Stimulated activated naive CD8-positive, alpha-beta T cell treated with anti-CD3 and anti-CD28 coated beads, Interleukin-15, amount 100 ng/mL, for 72 hours (primary cell): ENCODE measurements at regions not wholly inside any gene's neighbourhood (a gene's known extent, or its start where the extent isn't known, plus 50 kb on each side); places are given as distances from the start of the nearest gene placed in this dataset.
A peak's percentile ranks its signal among the peaks of the same experiment; 100 is the strongest.

Experiments
- ATAC-seq: fragments of 150-1000 bp; cut with Tn5 transposase; 2 replicates; pipeline ENCODE4 v1.10.0; 2021; ENCODE audit warnings: mild to moderate bottlenecking, moderate library complexity
- DNase-seq, 2 donors: peaks; one replicate each; pipeline ENCODE4 v3.0.0; 2021 to 2022
- H3K27ac Mint-ChIP-seq, 2 donors: one replicate each; pipeline ENCODE4 v1.8.0; 2022; ENCODE audit warnings: mild to moderate bottlenecking in 2 of 2, mixed read lengths in 2 of 2, moderate library complexity in 2 of 2
- H3K27me3 Mint-ChIP-seq: one replicate; pipeline ENCODE4 v1.8.0; 2022; ENCODE audit warnings: mixed read lengths
- H3K4me1 Mint-ChIP-seq: one replicate; pipeline ENCODE4 v1.8.0; 2022; ENCODE audit warnings: mild to moderate bottlenecking, mixed read lengths
- H3K4me3 Mint-ChIP-seq, 2 donors: one replicate each; pipeline ENCODE4 v1.8.0; 2022; ENCODE audit warnings: mild to moderate bottlenecking in 2 of 2, mixed read lengths in 2 of 2, moderate library complexity in 1 of 2
- H3K9me3 Mint-ChIP-seq, 2 donors: one replicate each; pipeline ENCODE4 v1.8.0; 2022; ENCODE audit warnings: mixed read lengths in 2 of 2

DNA sequence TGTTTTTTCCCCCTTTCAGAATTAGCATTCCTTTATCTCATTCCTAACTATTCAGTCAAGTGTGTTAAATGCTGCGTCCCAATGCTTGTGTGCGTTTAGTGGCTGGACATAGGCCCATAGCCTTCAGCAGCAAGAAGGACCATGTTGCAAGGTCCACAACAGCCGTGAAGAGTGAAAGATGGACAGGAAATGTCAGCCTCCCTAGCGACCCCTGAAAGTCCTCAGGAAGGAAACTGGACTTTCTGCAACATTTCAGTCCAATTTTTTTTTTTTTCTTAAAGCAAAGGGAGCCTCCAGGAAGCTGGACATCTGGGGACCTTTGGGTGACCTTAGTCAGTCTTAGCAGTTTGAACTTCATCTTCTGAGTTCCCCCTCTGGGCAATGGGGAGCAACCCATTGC is 550.7 kb upstream of the MGMT start:
- ATAC-seq = no peak
- H3K4me1 Mint-ChIP-seq = peaks cover 4% of the 10 kb centered on the region

DNA sequence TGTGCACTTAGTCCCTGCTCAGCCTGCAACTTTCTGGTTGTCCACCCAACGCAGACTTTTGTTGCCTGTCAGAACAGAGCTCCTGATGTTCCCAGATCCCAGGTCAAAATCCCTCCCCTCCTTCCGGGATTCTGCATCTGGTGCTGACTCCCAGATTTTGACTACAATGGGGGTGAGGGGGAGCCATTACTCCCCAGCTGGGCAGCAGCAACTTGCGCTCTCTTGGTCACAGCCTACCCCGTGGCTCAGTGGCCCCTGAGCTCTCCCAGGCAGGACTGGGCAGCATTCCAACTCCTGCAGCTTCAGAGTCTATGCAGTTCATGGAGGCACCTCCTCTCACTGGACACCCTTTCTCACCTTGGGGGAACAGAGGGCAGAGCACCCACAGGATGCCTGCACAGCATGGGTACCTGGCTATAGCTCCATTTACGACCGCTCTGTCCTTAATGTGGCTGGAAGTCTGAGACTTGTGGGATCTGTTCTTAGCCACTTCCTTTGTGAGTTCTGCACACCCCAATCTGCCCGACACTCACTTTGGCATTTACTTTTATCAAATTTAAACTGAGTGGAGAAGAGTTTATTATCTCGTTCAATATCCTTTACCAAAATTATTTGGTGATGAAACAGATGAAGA is 545.5 kb upstream of the MGMT start:
- H3K27ac Mint-ChIP-seq = no peak overlapping the region
- ATAC-seq (peak; percentile 35), DNase-seq (no peak)
- peaks cover 7% of the 10 kb centered on the region for H3K27me3 Mint-ChIP-seq
- no peaks in the 10 kb centered on the region for H3K4me1 Mint-ChIP-seq
- H3K4me3 Mint-ChIP-seq = no peak overlapping the region
- H3K9me3 Mint-ChIP-seq = peaks cover 7 to 12% of the 10 kb centered on the region in 2 donors

More for the DNA sequence above, 550.7 kb upstream of the MGMT start:
- H3K4me3 Mint-ChIP-seq = no peak overlapping the region
- DNase-seq = no peak
- no peaks in the 10 kb centered on the region for H3K9me3 Mint-ChIP-seq
- no peak overlapping the region for H3K27ac Mint-ChIP-seq
- H3K27me3 Mint-ChIP-seq = peaks cover 19% of the 10 kb centered on the region

- ATAC-seq (no peak), DNase-seq (no peak)
- peaks cover under 1% of the 10 kb centered on the region for H3K27me3 Mint-ChIP-seq
- H3K4me1 Mint-ChIP-seq = no peaks in the 10 kb centered on the region
- H3K4me3 Mint-ChIP-seq = no peak overlapping the region
- H3K9me3 Mint-ChIP-seq = peaks cover 7 to 14% of the 10 kb centered on the region in 2 donors
- no peak overlapping the region for H3K27ac Mint-ChIP-seq
Observed at GRCh38 chr10:128922172-128922571, 544.9 kb upstream of the MGMT start.

DNA sequence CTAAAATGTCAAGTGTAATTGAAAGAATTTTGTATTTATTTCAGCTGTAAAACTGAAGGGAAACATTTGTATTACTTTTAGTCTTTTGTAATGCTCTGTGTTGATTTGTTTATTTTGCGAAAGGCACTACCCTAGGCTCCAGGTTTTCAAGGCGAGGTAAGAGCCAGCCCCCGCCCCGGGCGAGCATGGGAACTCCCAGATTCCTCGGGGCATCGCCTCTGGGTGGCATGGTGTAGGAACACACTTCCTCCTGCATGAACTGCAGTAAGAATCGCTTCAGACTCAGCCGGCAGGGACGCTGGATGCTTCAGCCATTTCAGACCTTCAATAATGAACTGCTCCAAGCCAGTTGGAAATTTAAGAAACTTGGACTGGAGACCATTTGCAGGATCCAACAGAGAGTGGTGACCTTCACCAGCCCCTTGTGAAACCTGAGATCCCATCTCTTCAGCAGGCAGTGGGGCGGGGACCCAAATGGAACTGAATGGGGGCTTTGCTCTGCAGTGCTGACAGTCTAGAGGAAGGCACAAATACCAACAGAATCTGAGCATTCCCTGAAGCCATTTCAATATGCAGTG is 544.3 kb upstream of the MGMT start:
- Mint-ChIP-seq H3K27ac (no peak overlapping the region), H3K4me3 (no peak overlapping the region), H3K9me3 (peaks cover 7 to 14% of the 10 kb centered on the region in 2 donors), H3K4me1 (no peaks in the 10 kb centered on the region), H3K27me3 (no peaks in the 10 kb centered on the region)
- ATAC-seq = no peak
- no peak for DNase-seq

- Mint-ChIP-seq H3K9me3 (peaks cover 7 to 20% of the 10 kb centered on the region in 2 donors), H3K27me3 (peaks cover 10% of the 10 kb centered on the region), H3K27ac (no peak overlapping the region), H3K4me3 (no peak overlapping the region), H3K4me1 (no peaks in the 10 kb centered on the region)
- DNase-seq (no peak), ATAC-seq (no peak)
Observed at GRCh38 chr10:128924918-128925317, 542.1 kb upstream of the MGMT start.

DNA sequence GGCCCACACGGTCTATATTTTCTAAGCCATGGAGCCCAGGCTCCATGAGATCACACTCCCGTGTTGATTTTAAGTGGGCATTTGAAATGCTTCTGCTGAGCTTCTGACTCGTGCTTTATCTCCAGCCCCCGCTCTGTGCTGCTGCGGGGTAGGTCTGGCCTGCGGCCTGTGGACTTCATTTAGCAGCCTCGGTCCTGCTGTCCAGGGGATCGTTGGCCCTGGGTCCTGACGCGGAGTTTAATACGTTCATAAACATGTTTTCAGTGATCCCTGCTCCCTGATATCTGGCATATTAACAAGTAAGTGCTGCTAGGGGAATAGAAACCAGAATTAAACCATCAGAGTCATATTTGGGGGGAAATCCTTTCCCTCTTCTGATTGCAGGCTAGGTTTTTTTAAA is 540.3 kb upstream of the MGMT start:
- no peak for DNase-seq
- H3K4me1 Mint-ChIP-seq = no peaks in the 10 kb centered on the region
- no peak overlapping the region for H3K4me3 Mint-ChIP-seq
- H3K27ac Mint-ChIP-seq = no peak overlapping the region
- no peak for ATAC-seq
- H3K27me3 Mint-ChIP-seq = peaks cover 10% of the 10 kb centered on the region
- H3K9me3 Mint-ChIP-seq = peaks cover 7 to 20% of the 10 kb centered on the region in 2 donors

DNA sequence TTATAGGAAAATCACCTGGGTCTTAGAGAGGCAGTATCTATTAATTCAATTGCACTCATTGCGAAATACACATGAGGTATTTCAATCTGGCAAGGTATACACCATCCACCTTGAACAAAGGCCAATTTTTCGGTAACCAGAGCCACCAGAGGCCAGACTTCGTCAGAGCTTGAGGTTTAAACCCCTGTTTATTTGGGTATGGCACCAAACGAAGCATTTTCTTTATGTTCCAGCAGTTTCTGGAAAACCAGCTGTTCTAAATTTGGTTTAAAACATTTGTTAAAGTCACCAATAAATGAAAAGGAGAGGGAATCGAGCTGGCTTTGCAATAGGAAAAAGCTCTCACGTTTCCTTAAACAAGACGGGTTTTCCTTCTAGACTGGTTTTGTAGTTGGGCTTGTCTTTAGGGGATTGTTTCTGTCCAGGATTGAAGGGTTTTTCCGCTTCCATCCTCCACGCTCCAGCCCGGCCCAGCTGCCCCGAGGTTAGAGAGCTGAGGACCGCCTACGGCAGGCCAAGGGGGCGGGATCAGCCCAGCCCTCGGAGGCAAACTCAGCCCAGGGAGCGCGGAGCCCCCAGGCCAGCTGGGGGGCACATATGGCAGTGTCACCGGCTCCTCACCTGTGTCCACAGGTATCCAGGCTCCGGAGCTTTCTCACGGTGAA is 539.4 kb upstream of the MGMT start:
- peaks cover 7 to 20% of the 10 kb centered on the region in 2 donors for H3K9me3 Mint-ChIP-seq
- ATAC-seq (no peak), DNase-seq (no peak)
- H3K4me3 Mint-ChIP-seq = no peak overlapping the region
- no peak overlapping the region for H3K27ac Mint-ChIP-seq
- H3K4me1 Mint-ChIP-seq = no peaks in the 10 kb centered on the region
- H3K27me3 Mint-ChIP-seq = peaks cover 10% of the 10 kb centered on the region

- Mint-ChIP-seq H3K27ac (no peak overlapping the region), H3K4me3 (no peak overlapping the region), H3K27me3 (peaks cover 10% of the 10 kb centered on the region), H3K9me3 (peaks cover 7 to 20% of the 10 kb centered on the region in 2 donors), H3K4me1 (no peaks in the 10 kb centered on the region)
- DNase-seq (no peak), ATAC-seq (no peak)
Observed at GRCh38 chr10:128928231-128928836, 538.7 kb upstream of the MGMT start.

GRCh38 chr10:128929131-128929530 is 537.9 kb upstream of the MGMT start:
- no peak overlapping the region for H3K4me3 Mint-ChIP-seq
- DNase-seq = no peak
- H3K27ac Mint-ChIP-seq = no peak overlapping the region
- peaks cover 16% of the 10 kb centered on the region for H3K27me3 Mint-ChIP-seq
- H3K9me3 Mint-ChIP-seq = peaks cover 7 to 20% of the 10 kb centered on the region in 2 donors
- ATAC-seq = no peak
- peaks cover 2% of the 10 kb centered on the region for H3K4me1 Mint-ChIP-seq

DNA sequence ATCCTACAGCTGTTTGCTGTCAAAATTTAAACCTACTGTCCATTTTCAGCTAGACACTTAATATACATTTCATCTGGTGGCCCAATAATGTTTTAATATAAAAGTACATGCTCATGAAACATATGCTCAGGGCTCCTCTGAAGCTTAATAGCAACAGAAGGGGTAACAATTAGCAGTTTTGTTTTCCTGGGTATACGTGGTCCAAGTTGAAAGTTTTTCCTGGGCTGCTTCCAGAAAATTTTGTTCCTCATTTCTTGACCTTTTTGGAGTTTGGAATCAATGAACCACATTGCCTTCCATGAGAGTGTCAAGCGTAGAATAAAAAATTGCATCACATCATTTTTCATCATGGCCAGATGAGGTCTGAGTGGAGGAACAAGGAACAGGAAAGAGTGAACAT is 537.3 kb upstream of the MGMT start:
- no peak for DNase-seq
- peaks cover 8% of the 10 kb centered on the region for H3K4me1 Mint-ChIP-seq
- no peak overlapping the region for H3K4me3 Mint-ChIP-seq

DNA sequence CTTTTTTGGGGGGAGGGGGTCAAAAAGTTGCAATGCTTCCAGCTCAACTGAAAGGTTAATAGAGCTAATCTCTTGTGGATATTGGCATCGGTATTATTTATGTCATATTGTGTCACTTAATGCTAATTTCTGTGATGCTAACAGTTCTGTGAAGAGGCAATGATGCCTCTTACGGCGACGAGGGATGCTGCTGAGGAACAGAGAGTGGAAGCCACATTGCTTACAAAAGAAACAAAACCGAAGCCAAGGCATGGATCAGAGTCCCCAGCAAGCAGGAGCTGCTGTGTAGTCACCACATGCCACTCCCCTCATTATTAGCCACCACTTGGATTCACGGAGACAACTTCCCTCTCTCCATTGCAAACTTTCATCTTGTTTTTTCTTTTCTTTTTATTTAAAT is 536.5 kb upstream of the MGMT start:
- DNase-seq (no peak), ATAC-seq (no peak)
- peaks cover 7 to 18% of the 10 kb centered on the region in 2 donors for H3K9me3 Mint-ChIP-seq
- H3K4me1 Mint-ChIP-seq = peaks cover 8% of the 10 kb centered on the region
- H3K27ac Mint-ChIP-seq = no peak overlapping the region
- H3K27me3 Mint-ChIP-seq = peaks cover 19% of the 10 kb centered on the region
- no peak overlapping the region for H3K4me3 Mint-ChIP-seq

More for the DNA sequence above, 537.3 kb upstream of the MGMT start:
- Mint-ChIP-seq H3K27me3 (peaks cover 19% of the 10 kb centered on the region), H3K9me3 (peaks cover 7 to 20% of the 10 kb centered on the region in 2 donors), H3K27ac (no peak overlapping the region)
- no peak for ATAC-seq

GRCh38 chr10:128932071-128932820 is 534.8 kb upstream of the MGMT start:
- H3K27ac Mint-ChIP-seq = no peak overlapping the region
- H3K4me3 Mint-ChIP-seq = no peak overlapping the region
- ATAC-seq (no peak), DNase-seq (no peak)
- H3K4me1 Mint-ChIP-seq = peaks cover 8% of the 10 kb centered on the region
- H3K9me3 Mint-ChIP-seq = peaks cover 0 to 6% of the 10 kb centered on the region in 2 donors
- H3K27me3 Mint-ChIP-seq = peaks cover 27% of the 10 kb centered on the region

GRCh38 chr10:128934492-128934891 is 532.5 kb upstream of the MGMT start:
- H3K9me3 Mint-ChIP-seq = no peaks in the 10 kb centered on the region
- H3K27ac Mint-ChIP-seq = peak overlapping the region in 1 of 2 donors; percentile 68
- no peak overlapping the region for H3K4me3 Mint-ChIP-seq
- peaks cover 8% of the 10 kb centered on the region for H3K4me1 Mint-ChIP-seq
- DNase-seq (no peak), ATAC-seq (no peak)
- peaks cover 18% of the 10 kb centered on the region for H3K27me3 Mint-ChIP-seq

DNA sequence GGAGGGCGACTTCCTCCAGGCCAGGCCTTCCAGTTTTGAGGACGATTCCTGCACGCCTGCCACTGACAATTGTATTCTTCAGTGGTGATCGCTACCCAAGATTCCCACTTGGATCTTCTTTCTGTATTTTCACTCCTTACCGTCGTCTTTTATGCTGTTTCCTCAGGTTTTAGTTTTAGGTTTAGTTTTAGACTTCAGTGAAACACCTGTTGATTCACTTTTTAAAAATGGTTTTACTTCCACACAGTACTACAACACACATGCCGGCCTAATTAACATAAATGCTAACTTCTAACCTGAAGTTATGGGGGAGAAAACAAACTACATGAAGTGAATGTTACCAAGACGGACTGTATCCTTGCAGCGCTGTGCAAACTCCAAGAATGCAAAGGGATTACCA is 530.6 kb upstream of the MGMT start:
- DNase-seq = no peak
- no peak overlapping the region for H3K4me3 Mint-ChIP-seq
- H3K4me1 Mint-ChIP-seq = peaks cover 8% of the 10 kb centered on the region
- no peak overlapping the region for H3K27ac Mint-ChIP-seq
- no peak for ATAC-seq
- no peaks in the 10 kb centered on the region for H3K9me3 Mint-ChIP-seq
- peaks cover 24% of the 10 kb centered on the region for H3K27me3 Mint-ChIP-seq

- H3K27me3 Mint-ChIP-seq = peaks cover 25% of the 10 kb centered on the region
- H3K4me1 Mint-ChIP-seq = peaks cover 8% of the 10 kb centered on the region
- H3K9me3 Mint-ChIP-seq = peaks cover 0 to under 1% of the 10 kb centered on the region in 2 donors
- H3K4me3 Mint-ChIP-seq = no peak overlapping the region
- no peak for DNase-seq
- no peak overlapping the region for H3K27ac Mint-ChIP-seq
- no peak for ATAC-seq
Observed at GRCh38 chr10:128938558-128938957, 528.5 kb upstream of the MGMT start.
